A673 (cell line): ENCODE measurements at regions not wholly inside any gene's neighbourhood (a gene's known extent, or its start where the extent isn't known, plus 50 kb on each side); places are given as distances from the start of the nearest gene placed in this dataset.

Experiments
- BruUV-seq: library from RNA; stranded (reverse); fragments of 400-500 nt; replicated peaks from 2 replicates; lab custom pipeline; 2021; lab: Mats Ljungman, UMichigan
- CTCF ChIA-PET: fragments of 300-600 bp; sonication (Branson Sonifier 250); formaldehyde crosslinking; loops from one replicate; lab custom pipeline; 2022; ENCODE audit warnings: antibody characterized with exemption; lab: Charles Lee
- POLR2A ChIA-PET: fragments of 300-600 bp; sonication (Branson Sonifier 250); formaldehyde crosslinking; loops from one replicate; lab custom pipeline; 2022; ENCODE audit warnings: antibody characterized with exemption; ENCODE audit not compliant: low non-redundant PET; lab: Charles Lee
- DNase-seq: peaks from one replicate; pipeline ENCODE4 v3.0.0-alpha.2; 2015; ENCODE audit warnings: low spot score
- H3K27ac ChIP-seq: fragments of 200-600 bp; sonication (generic); 2 replicates; pipeline ENCODE4 v1.5.1; 2016; ENCODE audit warnings: mixed run types, low read depth, mild to moderate bottlenecking, mixed read lengths, antibody characterized with exemption, low read length; ENCODE audit not compliant: poor library complexity, severe bottlenecking
- H3K27me3 ChIP-seq: fragments of 200-600 bp; sonication (generic); replicated peaks from 2 replicates; pipeline ENCODE4 v1.6.1; 2017; ENCODE audit warnings: mixed run types, low read depth, mild to moderate bottlenecking, mixed read lengths, antibody characterized with exemption, low read length; ENCODE audit not compliant: insufficient read depth, poor library complexity
- H3K36me3 ChIP-seq: fragments of 200-600 bp; sonication (generic); 2 replicates; pipeline ENCODE4 v1.6.1; 2016; ENCODE audit warnings: mixed run types, mild to moderate bottlenecking, mixed read lengths, antibody characterized with exemption, low read length; ENCODE audit not compliant: insufficient read depth, poor library complexity, severe bottlenecking
- H3K4me1 ChIP-seq: fragments of 200-600 bp; sonication (generic); 2 replicates; pipeline ENCODE4 v1.6.1; 2017; ENCODE audit warnings: mixed run types, mild to moderate bottlenecking, mixed read lengths, antibody characterized with exemption, low read length; ENCODE audit not compliant: insufficient read depth, poor library complexity, severe bottlenecking
- H3K4me3 ChIP-seq: fragments of 200-600 bp; sonication (generic); 2 replicates; pipeline ENCODE4 v1.5.1; 2016; ENCODE audit warnings: low read depth, mixed run types, mild to moderate bottlenecking, mixed read lengths, low read length; ENCODE audit not compliant: poor library complexity, severe bottlenecking
- H3K9me3 ChIP-seq: fragments of 200-600 bp; sonication (generic); 2 replicates; pipeline ENCODE4 v1.6.1; 2016; ENCODE audit warnings: mixed run types, low read depth, mild to moderate bottlenecking, mixed read lengths, antibody characterized with exemption, low read length; ENCODE audit not compliant: poor library complexity, severe bottlenecking
- EZH2 ChIP-seq: fragments of 200-600 bp; sonication (generic); IDR thresholded peaks from 2 replicates; pipeline ENCODE4 v1.6.1; 2017; ENCODE audit warnings: borderline replicate concordance, low read depth, mild to moderate bottlenecking, mixed read lengths, antibody characterized with exemption, low read length; ENCODE audit not compliant: poor library complexity, severe bottlenecking
- intact Hi-C: fragments of 100-400 bp; cut with micrococcal nuclease; formaldehyde crosslinking; loops from one replicate; pipeline ENCODE4 v1.10.0; 2022; ENCODE audit not compliant: unreplicated experiment
- TF ChIP-seq, protein P1 (sequence below): fragments of 300-800, 200-600 bp; sonication (generic); conservative IDR thresholded peaks from 2 replicates; pipeline ENCODE4 v1.5.1; 2017; ENCODE audit warnings: low read depth, mild to moderate bottlenecking, antibody characterized with exemption, low read length, moderate library complexity, mixed read lengths

DNA sequence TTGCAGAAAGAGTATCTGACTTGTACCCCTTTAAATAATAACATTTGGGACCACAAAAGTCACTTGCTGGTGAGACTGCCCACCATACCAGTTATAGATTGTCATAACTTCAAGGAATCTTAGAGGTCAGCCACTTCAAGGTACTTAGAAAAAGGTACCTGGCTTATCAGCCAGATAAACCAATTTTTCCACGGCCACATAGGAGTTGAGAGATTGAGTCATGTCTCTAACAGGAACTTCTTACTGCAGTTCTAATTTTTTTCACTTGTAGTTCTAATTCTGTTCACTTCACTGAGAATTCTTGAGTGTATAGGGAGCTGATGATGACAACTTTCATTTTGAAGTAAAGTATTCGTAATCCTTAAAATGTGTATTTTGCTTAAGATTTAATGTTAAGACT, 317.1 kb upstream of the CBLB start:
- H3K9me3 ChIP-seq = no peaks in the 10 kb centered on the region

GRCh38 chr3:106190296-106190695, 321.5 kb upstream of the CBLB start:
- no peak overlapping the region for H3K27ac ChIP-seq
- no TSS peak for BruUV-seq
- peaks cover 3% of the 10 kb centered on the region for H3K9me3 ChIP-seq
- no peaks in the 10 kb centered on the region for H3K27me3 ChIP-seq
- DNase-seq = no peak
- no peak overlapping the region for H3K4me3 ChIP-seq
- H3K4me1 ChIP-seq = no peaks in the 10 kb centered on the region
- H3K36me3 ChIP-seq = no peaks in the 10 kb centered on the region
- CTCF ChIA-PET = no interaction called here
- TF ChIP-seq EZH2 = no peak
- TF ChIP-seq, protein P1, sequence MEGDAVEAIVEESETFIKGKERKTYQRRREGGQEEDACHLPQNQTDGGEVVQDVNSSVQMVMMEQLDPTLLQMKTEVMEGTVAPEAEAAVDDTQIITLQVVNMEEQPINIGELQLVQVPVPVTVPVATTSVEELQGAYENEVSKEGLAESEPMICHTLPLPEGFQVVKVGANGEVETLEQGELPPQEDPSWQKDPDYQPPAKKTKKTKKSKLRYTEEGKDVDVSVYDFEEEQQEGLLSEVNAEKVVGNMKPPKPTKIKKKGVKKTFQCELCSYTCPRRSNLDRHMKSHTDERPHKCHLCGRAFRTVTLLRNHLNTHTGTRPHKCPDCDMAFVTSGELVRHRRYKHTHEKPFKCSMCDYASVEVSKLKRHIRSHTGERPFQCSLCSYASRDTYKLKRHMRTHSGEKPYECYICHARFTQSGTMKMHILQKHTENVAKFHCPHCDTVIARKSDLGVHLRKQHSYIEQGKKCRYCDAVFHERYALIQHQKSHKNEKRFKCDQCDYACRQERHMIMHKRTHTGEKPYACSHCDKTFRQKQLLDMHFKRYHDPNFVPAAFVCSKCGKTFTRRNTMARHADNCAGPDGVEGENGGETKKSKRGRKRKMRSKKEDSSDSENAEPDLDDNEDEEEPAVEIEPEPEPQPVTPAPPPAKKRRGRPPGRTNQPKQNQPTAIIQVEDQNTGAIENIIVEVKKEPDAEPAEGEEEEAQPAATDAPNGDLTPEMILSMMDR = no peak
- POLR2A ChIA-PET = no interaction called here
- intact Hi-C loops = no loop called here

More for the DNA sequence above, 317.1 kb upstream of the CBLB start:
- intact Hi-C loops = no loop called here
- Histone ChIP-seq H3K36me3 (no peaks in the 10 kb centered on the region), H3K4me3 (no peak overlapping the region), H3K27me3 (no peaks in the 10 kb centered on the region), H3K4me1 (peaks cover 15% of the 10 kb centered on the region), H3K27ac (no peak overlapping the region)
- POLR2A ChIA-PET = no interaction called here
- DNase-seq = no peak
- CTCF ChIA-PET = no interaction called here
- no TSS peak for BruUV-seq
- TF ChIP-seq, protein P1 = no peak
- no peak for TF ChIP-seq EZH2

DNA sequence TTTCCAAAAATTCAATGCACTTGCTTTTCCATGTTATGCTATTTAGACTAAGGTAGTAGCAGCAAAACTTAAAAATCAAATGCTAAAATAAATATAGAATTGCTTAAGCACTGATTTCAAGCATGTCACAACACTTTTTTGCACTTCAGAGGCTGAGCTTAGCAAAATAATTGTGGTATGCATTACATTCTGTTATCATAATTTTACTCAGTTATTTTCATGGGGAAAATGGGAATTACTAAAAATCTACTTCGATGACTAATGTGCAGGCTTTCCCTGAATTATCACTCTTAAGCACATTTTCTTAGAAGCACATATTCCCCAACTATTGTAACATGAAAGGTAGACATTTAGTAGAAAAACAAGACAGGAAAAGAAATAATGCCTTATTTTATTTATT, 322.4 kb upstream of the CBLB start:
- TF ChIP-seq EZH2 = no peak
- TF ChIP-seq, protein P1 = no peak
- no peak overlapping the region for H3K4me3 ChIP-seq
- no peaks in the 10 kb centered on the region for H3K4me1 ChIP-seq
- DNase-seq = no peak
- H3K36me3 ChIP-seq = no peaks in the 10 kb centered on the region
- no TSS peak for BruUV-seq
- ChIA-PET POLR2A (no interaction called here), CTCF (no interaction called here)
- intact Hi-C loops = no loop called here
- H3K27me3 ChIP-seq = no peaks in the 10 kb centered on the region
- peaks cover 3% of the 10 kb centered on the region for H3K9me3 ChIP-seq
- no peak overlapping the region for H3K27ac ChIP-seq
